HK-2 (cell line): ENCODE measurements at regions not wholly inside any gene's neighbourhood (a gene's known extent, or its start where the extent isn't known, plus 50 kb on each side); places are given as distances from the start of the nearest gene placed in this dataset.
A peak's percentile ranks its signal among the peaks of the same experiment; 100 is the strongest.

Experiments
- DNase-seq: peaks from one replicate; pipeline ENCODE4 v3.0.0-alpha.2; 2018; ENCODE audit not compliant: unreplicated experiment

DNA sequence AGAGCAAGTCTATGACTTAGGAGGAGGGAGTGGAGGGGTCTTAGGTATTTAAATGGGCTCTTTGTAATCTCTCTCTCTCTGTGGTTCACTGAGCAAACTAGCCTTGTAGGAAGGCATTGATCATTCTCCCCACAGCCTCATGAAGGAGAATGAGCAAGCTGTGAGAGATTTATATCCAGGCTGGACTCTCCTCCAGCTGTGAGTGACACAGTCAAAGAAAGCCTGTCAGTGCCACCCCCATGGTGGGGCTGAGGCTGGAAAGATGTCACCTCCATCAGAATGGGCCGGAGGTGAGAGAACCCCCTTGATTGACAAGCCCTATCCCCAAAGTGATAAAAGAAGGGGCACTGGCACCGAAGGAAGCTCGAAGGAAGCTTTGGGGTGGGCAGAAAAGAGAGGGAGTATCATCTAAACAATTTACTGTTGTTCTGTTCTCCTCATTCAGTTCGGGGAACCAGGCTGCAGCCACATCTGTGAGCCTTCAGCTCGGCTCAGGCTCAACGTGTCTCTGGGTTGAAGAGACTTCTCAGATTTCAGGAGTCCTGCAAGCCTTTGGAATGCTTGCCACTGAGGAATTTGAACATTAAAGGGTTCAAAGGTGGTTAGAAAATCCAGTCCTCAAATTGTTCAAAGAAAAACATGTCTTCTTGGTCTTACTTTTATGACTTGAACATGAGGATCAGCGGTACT is 538.2 kb upstream of the ZNF462 start:
- no peak for DNase-seq

DNA sequence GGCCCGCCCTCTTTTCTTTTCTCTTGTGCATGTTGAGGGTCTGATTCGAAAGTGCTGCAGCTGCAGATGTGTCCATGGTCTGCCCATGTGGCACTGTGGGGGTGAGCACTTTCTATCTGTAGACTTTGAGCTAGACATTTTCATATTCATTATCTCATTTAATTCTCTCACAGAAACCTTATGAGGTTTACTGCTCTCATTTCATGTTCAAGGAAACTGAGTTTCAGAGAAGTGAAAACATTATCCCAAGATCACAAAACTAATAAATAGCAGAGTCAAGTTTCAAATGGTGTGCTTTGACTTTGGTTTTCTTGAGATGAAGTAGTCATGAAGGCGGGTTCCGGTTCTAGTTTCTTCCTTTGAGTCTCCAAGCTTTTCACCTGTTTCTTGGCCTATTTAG is 536.5 kb upstream of the ZNF462 start:
- DNase-seq = no peak

DNA sequence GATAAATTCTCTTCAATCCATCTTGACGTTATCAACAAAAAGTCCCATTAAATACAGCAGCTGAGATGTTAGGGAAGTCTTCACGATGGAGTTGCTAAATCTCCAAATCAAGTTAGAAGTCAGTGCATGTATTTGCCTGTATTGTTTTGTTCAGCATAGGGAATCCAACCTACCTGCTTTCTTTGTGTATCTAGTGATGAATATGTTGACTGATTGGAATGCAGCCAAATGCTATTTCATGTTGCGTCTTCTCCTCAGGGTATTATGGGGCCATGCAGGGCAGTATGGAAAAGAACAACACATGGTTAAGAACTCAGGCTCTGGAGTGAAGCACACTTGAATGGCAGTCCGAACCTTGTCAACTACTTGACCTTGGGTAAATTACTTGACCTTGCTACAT is 529.5 kb upstream of the ZNF462 start:
- no peak for DNase-seq

GRCh38 chr9:106334081-106334480 is 528.9 kb upstream of the ZNF462 start:
- no peak for DNase-seq

DNA sequence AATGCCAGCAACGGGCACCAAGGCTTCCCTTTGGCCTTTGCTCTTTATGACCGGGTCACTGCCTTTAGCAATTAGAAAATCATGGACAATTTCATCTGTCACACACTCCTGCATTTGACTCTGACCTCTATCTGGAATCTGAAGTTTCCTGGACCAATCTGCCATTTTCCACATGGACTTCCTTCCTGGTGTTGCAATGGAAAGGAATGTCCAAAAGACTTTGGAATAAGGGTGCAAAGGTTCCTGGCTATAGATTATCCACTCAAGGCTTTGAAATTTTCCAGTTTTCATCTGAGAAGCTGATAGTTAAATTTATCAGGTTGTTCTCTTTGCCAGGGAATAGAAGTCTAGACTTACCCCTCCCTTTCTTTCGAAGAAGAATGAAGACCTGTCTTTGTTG is 523.1 kb upstream of the ZNF462 start:
- no peak for DNase-seq

DNA sequence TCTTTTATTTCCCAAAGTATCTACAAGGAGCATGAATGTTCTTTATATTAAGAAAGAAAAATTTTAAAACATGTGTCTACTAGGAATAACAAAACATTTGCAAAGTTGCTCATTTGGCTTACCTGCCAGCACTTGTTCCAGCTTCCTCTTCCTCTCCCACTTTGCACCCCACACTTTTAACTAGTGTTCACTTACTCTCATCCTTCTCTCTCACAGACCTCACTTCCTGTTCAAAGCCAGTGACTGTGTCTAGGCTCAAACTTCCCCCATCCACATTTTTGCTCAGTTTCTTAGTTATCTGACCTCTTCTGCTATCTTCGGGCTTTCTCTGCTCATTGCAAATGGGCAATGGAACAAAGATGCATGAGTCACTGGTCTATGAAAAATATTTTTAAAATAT is 512.2 kb upstream of the ZNF462 start:
- no peak for DNase-seq

- no peak for DNase-seq
Measured at GRCh38 chr9:106356924-106357323, 506.0 kb upstream of the ZNF462 start.

- no peak for DNase-seq
Measured at GRCh38 chr9:106358331-106358730, 504.6 kb upstream of the ZNF462 start.

DNA sequence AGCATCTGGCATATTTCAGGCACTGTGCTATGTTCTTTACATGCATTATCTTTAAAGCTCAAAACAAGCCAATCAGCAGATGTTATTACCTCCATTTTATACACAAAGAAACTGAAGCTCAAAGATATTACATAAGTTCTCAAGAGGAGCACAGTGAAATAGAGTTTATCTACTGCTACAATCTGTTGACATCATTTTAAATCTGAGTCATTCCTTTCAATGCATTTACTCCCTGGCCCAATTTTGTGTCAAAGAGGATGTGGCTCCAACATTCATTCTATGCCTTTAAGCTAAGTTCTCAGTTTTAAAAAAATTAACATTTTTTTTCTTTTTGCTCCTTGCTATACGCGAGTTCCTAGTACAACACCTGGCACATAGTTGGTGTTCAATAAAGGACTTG is 486.3 kb upstream of the ZNF462 start:
- no peak for DNase-seq

GRCh38 chr9:106383072-106383471 is 479.9 kb upstream of the ZNF462 start:
- no peak for DNase-seq

GRCh38 chr9:106387965-106388364 is 475.0 kb upstream of the ZNF462 start:
- no peak for DNase-seq

- no peak for DNase-seq
Measured at GRCh38 chr9:106393226-106393625, 469.7 kb upstream of the ZNF462 start.

- no peak for DNase-seq
Measured at GRCh38 chr9:106400170-106400569, 462.8 kb upstream of the ZNF462 start.

DNA sequence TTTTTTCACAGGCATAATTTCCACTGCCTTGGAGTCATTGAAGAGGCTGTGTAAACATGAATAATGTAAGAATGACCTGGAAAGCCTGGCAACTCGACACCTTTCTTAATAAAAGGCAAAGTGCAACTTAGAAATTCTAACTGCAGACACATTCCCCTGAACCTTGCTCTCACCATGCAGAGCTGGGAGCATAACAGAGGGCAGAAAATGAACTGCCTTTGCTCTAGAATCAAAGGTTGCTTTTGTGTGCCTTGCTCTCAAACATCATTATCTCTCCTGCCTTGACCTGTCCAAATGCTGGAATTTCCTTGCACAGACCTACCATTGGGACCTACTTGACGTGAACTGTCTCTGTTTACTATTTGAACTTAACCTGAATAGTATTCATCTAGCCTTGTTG is 462.0 kb upstream of the ZNF462 start:
- no peak for DNase-seq

DNA sequence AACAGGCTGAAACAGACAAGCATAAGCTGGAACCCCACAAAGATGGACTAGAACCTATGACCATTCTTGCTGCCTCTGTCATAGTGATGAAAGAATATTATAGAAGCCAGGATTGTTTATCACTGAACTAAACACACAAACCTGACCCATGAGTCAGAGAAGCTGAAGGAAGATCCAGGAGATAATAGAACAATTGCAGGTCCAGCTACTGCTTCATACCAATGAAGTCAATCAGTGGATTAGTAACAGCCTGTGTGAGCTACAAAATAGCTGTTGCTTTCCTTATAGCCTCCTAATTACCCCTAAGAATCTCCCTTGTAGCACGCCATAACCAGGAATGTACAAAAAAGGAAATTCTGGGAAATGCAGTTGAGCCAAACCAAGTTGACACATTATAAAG is 459.9 kb upstream of the ZNF462 start:
- no peak for DNase-seq

GRCh38 chr9:106404137-106404536 is 458.8 kb upstream of the ZNF462 start:
- DNase-seq = no peak

DNA sequence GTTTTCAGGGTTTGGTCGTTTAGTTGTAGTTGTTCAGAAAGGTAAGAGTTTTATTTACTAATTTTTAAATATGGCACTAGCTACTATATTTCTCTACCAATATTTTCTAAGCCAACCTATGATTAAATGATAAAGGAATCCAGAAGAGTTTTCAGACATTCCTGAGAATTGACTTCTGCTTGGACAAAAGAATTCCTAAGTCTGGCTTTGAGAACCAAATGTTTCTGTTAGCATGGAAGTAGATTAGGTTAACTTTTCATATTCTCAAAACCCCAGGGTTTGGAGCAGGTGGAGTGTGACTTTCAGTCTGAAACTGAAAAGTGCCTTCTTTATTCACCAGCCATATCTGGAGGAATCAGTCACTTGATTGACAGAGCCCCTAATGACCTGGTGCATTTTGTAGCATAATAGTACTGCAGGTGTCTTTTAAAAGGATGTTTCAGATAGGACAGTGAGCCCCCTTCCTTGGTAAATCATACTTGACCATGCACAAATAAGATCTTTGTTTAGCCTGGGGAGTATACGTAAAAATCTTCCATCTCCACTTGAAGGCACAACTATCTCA is 457.0 kb upstream of the ZNF462 start:
- no peak for DNase-seq

DNA sequence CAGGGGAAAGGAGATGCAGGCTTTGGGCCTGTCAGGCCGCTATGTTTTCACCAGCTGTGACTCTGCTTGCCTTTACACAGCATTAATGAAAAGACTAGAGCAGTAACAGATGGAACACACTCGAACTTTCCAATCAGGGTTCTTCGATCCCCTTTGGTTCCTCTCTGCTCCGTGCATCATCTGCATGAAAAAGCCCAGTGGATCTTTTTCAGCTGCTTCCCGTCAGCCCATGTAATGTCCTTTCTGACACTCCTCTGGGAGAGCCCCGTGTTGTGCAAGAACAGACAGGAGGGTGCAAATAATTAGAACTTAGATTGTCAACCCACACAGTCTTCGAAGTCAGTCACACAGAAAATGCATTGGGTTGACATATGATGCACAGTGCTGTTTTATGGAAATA is 448.9 kb upstream of the ZNF462 start:
- no peak for DNase-seq

- no peak for DNase-seq
Measured at GRCh38 chr9:106417685-106418084, 445.3 kb upstream of the ZNF462 start.

DNA sequence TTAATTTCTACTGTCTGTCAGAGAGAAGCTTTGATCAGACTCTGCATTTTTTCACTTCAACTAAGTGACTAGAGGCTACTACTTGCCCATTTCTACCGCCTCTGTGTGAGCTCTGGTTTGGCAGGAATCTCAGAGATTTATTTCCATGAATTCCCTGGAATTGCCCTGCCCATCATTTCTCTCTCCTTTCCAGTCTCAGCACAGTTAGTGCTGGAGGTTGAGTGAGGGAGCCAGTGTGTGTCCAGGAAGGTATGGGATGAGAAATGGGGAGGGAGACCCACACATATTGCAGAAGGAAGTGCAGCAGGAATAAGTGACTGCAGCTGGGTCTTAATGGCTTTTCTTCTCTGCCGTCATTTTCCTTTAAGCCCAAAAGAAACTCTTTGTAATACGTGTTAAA is 443.1 kb upstream of the ZNF462 start:
- no peak for DNase-seq

DNA sequence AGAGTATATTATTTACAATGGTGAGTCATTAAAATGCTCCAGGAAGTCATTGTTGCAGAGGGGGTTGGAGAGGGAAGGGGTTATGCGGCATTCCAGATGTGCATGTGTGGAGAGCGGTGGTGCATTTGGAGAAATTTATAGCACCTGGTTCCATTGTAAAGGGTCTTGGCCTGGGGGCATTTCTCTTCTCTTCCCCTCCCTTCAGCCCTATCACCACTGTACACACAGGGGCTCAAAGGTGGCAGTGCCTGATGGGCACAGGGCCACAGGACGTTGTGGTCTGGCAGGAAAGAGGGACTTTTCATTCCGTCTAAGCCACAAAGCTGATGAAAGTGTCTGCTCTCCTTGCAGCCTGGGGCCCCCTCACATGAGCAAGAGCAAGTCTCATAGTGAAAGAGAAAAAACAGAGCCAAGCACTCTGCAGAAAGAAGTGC is 442.4 kb upstream of the ZNF462 start:
- DNase-seq = peak; percentile 44

DNA sequence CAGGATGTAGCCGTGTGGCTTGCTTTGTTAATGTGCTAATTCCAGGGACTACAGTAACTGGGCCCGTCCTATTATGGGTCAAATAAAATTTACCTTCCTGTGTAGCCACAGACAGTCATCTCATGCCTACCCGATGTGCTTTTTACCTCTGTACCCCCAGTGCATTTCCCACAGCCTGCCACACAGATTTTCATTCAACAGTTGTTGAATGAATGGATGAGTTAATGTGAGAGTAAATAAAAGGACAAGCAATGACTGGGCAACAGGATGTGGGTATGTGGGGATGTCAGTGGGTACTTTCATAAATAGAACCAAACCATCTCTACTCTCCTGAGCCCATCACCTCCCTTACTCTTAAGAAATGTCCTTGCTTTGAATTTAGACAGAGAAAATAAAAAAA is 441.2 kb upstream of the ZNF462 start:
- DNase-seq = no peak

DNA sequence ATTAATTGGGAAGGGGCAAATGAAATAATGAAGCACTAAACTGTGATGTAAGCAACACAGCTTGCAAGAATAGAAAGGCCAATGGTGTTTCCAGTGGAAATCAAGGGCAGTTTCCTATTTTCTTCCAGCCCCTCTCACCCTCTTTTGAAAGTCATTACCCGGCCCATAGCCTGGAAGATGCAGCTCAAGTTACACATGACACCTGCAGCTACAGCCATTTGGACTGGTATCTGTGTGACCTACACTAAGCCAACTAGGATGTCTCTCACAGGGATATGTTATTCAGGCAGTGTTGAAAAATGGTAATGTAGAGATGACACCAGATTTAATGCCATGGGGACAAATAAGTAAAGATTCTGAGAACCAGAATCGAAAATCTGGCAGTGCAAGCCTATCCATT is 439.4 kb upstream of the ZNF462 start:
- no peak for DNase-seq

DNA sequence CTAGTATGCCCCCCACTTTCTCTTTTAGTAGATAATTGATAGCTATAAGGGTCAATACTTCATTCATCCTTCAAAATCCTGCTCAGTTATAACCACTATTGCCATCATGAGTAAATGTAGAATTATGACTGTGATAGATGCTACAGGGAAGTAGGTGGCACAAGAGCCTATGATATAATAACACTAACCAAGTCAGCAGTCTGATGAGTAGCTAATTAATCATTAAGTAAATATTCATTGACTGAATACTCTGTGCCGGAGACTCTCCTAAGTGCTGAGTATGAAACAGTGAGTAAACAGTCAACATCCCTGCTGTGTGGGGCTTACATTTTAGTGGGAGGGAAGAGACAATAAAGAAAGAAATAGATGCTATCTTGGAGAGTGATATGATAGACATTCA is 430.3 kb upstream of the ZNF462 start:
- DNase-seq = no peak
